GM12892 (cell line): ENCODE measurements at regions not wholly inside any gene's neighbourhood (a gene's known extent, or its start where the extent isn't known, plus 50 kb on each side); places are given as distances from the start of the nearest gene placed in this dataset.

Experiments
- POLR2A ChIP-seq: IDR thresholded peaks from 2 replicates; pipeline ENCODE4 v1.6.1; 2011; ENCODE audit warnings: low read depth, low read length, control low read depth
- TAF1 ChIP-seq: IDR thresholded peaks from 2 replicates; pipeline ENCODE4 v1.6.1; 2011; ENCODE audit warnings: low read depth, mild to moderate bottlenecking, control low read depth, low read length, borderline replicate concordance

DNA sequence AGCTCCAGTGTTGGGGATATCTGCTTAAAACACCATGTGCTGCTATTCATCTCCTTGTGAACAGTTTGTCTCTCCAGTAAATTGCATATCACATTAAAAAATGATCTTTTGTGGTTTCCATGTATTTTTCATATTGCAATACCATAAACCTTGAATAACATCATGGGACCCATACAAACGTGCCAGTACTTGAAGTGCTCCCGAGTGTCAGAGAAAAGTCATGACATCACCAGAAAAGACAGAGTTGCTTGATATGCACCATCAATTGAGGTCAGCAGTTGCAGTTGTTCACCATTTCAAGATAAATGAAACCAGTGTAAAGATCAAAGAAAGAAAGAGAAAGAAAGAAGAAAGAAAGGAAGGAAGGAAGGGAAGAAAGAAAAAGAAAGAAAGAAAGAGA lies 278.6 kb downstream of the ZNF621 start:
- no peak for TF ChIP-seq POLR2A
- no peak for TF ChIP-seq TAF1
